LNCaP clone FGC (cell line): ENCODE measurements at regions not wholly inside any gene's neighbourhood (a gene's known extent, or its start where the extent isn't known, plus 50 kb on each side); places are given as distances from the start of the nearest gene placed in this dataset.
A peak's percentile ranks its signal among the peaks of the same experiment; 100 is the strongest.

Experiments
- DNase-seq: peaks from one replicate; pipeline ENCODE4 v3.0.0-alpha.2; 2011; ENCODE audit warnings: low read depth
- H3K4me3 ChIP-seq: 2 replicates; pipeline ENCODE4 v1.5.1; 2011; ENCODE audit warnings: mild to moderate bottlenecking, low read depth, low read length, control low read depth
- TF ChIP-seq, protein P1 (sequence below): IDR thresholded peaks from 2 replicates; pipeline ENCODE4 v1.5.1; 2012; ENCODE audit warnings: mild to moderate bottlenecking; ENCODE audit not compliant: control insufficient read depth, insufficient read depth; ENCODE audit errors: extremely low read depth

DNA sequence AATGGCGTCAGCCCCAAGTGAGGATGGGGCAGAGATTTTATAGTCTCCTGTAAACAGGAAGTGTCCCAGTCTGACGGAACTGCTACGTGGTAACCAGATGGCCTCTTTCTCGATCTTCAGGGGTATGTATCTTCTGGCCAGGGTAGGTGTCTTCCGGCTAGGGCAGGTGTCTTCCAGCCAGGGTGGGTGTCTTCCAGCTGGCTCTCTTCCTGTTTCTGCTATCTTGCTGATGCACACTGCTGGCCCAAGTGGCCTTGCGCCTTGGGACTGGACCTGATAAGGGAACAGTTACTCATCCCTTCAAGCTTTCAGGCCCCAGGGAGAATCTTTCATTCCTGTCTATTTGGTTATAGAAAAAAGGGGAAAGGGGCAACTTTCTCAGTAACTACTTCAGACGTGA, 178.7 kb upstream of the MAGEE2 start:
- no peak for DNase-seq
- H3K4me3 ChIP-seq = no peak overlapping the region
- TF ChIP-seq, protein P1, sequence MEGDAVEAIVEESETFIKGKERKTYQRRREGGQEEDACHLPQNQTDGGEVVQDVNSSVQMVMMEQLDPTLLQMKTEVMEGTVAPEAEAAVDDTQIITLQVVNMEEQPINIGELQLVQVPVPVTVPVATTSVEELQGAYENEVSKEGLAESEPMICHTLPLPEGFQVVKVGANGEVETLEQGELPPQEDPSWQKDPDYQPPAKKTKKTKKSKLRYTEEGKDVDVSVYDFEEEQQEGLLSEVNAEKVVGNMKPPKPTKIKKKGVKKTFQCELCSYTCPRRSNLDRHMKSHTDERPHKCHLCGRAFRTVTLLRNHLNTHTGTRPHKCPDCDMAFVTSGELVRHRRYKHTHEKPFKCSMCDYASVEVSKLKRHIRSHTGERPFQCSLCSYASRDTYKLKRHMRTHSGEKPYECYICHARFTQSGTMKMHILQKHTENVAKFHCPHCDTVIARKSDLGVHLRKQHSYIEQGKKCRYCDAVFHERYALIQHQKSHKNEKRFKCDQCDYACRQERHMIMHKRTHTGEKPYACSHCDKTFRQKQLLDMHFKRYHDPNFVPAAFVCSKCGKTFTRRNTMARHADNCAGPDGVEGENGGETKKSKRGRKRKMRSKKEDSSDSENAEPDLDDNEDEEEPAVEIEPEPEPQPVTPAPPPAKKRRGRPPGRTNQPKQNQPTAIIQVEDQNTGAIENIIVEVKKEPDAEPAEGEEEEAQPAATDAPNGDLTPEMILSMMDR = no peak

DNA sequence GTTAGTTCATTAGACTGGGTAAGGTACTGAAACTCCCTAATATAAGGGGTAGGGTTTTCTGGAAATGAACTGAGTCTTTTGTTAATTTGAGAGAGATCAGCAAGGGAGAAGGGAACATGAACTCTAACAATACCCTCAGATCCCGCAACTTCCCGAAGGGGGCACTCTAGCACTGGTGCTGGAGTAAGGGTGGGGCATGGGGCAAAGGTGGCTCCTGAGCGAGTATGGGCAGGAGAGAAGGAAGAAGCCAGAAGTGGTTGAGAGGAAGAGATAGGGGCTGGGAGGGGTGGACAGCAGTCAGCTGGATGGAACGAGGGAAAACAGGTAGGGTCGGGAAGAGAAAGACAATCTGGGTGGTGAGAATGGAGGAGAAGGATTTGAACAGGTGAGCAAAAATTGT, 183.2 kb upstream of the MAGEE2 start:
- TF ChIP-seq, protein P1 = peak; percentile 44
- no peak overlapping the region for H3K4me3 ChIP-seq
- no peak for DNase-seq

DNA sequence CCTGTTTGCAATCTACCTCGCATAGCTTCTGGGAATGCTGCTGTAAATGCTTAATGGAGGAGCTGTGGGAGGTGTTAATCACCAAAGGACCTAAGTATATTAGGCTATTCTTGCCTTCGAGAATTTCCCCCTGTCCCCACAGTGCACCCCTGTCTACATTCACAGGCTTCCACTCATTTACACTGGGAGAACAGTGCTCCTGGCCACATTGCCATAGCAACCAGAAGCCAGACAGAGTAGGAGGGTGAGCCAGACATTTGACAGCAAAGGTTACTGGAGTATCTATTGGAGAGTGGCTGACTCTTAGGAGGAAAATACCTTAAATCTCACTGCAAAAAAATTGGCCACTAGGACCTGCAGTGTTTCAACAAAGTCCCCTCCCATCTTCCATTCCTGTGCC, 185.9 kb upstream of the PBDC1 start:
- TF ChIP-seq, protein P1 = no peak
- DNase-seq = no peak

DNA sequence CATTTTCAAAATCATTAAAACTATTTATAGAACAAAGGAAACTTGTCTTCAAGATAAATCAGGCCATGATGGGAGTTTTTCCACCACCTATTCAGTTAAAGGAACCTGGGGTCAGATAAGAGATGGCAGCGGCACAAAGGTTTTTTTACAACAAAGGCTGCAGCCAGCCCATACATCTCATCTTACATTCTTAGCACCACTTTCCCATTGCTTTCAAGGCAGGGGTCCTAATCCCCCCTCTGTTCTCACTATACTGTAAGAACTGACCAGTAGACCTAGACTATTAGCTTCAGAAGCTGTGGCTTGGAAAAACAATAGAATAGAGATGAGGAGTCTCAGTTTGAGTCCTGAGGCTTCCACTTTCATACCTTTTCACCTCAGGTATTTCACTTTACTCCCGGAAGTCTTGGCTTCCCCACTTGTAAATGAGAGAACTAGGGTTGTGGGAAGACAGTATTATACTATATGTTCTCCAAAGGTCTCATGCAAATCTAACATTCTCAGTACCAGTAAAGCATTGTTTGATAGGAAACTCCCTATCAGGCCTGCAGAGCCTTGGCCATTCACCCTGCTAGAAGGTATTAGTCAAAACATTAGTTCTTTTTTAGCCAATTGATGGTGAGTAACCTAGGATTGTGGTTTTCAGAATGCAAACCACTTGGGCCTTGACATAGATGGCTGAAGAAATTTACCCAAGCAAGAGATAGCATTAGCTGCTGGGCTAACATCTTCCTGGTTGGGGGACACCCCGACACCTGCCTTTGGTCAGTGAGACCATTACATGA, 182.9 kb upstream of the PBDC1 start:
- no peak for DNase-seq
- H3K4me3 ChIP-seq = no peak overlapping the region
- TF ChIP-seq, protein P1 = no peak

More for the DNA sequence above, 185.9 kb upstream of the PBDC1 start:
- H3K4me3 ChIP-seq = no peak overlapping the region

DNA sequence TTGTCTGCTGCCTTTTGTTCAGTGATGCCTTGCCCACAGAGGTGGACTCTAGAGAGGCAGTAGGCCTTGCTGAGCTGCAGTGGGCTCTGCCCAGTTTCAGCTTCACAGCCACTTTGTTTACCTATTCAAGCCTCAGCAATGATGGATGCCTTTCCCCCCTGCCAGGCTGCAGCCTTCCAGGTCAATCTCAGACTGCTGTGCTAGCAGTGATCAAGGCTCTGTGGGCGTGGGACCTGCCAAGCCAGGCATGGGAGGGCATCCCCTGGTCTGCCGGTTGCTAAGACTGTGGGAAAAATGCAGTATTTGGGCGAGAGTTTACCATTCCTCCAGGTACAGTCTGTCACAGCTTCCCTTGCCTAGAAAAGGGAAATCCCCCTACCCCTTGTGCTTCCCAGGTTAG, 175.2 kb upstream of the PBDC1 start:
- DNase-seq = no peak
- no peak overlapping the region for H3K4me3 ChIP-seq
- TF ChIP-seq, protein P1 = no peak

DNA sequence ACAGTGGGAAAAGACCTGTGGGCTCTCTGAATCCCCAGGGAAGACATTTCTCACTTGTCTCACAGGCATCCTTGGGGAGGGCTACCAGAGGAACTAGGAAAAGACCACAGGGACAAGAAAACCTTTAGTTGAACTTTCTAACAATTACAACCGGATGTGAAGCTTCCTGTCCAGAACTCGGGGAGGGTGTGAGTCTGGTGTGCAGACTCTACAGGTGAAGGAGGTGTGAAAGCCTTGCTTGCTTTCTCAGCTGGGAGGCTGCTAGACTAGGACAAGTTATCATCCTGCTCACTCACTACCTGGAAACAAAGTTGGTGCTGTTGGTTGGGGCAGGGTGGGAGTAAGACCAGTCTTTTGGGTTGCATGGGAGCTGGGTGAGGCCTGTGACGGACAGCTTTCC, 158.5 kb upstream of the PBDC1 start:
- DNase-seq = no peak
- TF ChIP-seq, protein P1 = no peak
- H3K4me3 ChIP-seq = no peak overlapping the region

DNA sequence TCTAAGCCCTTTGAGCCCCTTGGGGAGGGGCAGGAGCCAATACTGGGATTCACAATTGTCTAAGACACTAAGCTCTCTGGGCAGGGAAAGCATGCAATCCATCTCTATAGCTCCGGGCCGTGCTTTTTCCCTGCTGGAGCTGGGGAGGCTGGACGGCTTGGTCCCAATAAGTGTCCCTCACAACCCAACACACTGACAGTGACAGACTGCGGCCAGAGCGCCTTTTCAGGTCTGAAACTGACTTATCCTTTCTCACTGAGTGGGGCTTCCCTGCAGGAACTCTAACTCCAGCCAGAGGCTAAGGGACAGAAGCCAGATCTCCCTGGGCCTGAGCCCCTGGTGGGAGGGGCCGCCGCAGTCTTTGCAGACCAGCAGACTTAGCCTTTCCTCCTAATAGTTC, 146.6 kb upstream of the PBDC1 start:
- no peak overlapping the region for H3K4me3 ChIP-seq
- TF ChIP-seq, protein P1 = no peak
- DNase-seq = no peak
